Lower leg skin (tissue), 4 donors: ENCODE measurements at regions not wholly inside any gene's neighbourhood (a gene's known extent, or its start where the extent isn't known, plus 50 kb on each side); places are given as distances from the start of the nearest gene placed in this dataset.
"Not testable (repeated sequence)": the region's sequence is repeated elsewhere in the genome, so short reads cannot be mapped to it uniquely, and the experiment has no call there.

Experiments used
- DNase-seq, 2 donors: peaks; one replicate each; pipeline ENCODE4 v3.0.0-alpha.2; 2019; ENCODE audit warnings: low spot score in 2 of 2
- H3K4me3 ChIP-seq: fragments of 200-600 bp; sonication (generic); 2 replicates; pipeline ENCODE4 v1.5.1; 2017; ENCODE audit warnings: mild to moderate bottlenecking, low read depth; ENCODE audit not compliant: poor library complexity, severe bottlenecking
- POLR2A ChIP-seq, 2 donors: fragments of 450-650 bp; IDR thresholded peaks; one replicate each; pipeline ENCODE4 v1.6.1; 2016 to 2017; ENCODE audit warnings: antibody characterized with exemption in 2 of 2, mild to moderate bottlenecking in 1 of 2, moderate library complexity in 1 of 2
- WGBS, 2 donors: methylation state at CpG; one replicate each; pipeline ENCODE4 v1.1.5; 2018; 5-methylcytosine and 5-hydroxymethylcytosine counted together
- intact Hi-C: fragments of 100-400 bp; cut with DNase I; formaldehyde crosslinking; loops from one replicate; pipeline ENCODE4 v1.15.0; 2023; ENCODE audit warnings: low total_unique reads
- TF ChIP-seq, protein P1 (sequence below), 3 donors: fragments of 450-650 bp; IDR thresholded peaks; one replicate each; pipeline ENCODE4 v1.5.1; 2016; ENCODE audit warnings: antibody characterized with exemption in 3 of 3, mild to moderate bottlenecking in 3 of 3, moderate library complexity in 2 of 3

DNA sequence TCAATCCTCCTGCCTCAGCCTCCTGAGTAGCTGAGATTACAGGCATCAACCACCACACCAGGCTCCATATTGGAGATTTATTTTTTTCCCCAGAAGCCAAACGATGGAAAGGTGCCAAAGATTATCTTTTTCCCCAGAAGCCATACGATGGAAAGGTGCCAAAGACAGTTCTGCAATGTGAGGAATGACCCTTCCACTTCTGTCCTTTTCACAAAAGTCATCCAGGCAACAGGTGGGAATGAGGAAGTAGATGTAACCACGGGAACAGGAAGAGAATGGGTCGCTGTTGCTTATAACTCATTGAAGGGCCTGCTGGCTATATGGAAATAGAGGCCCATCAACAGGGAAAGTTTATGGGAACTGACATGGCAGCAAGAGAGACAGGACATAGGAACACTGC, 233.7 kb upstream of the MSX2 start:
- WGBS, 2 donors: 58 to 59% methylated on average over 4 of the region's 4 CpGs
- no peak overlapping the region for H3K4me3 ChIP-seq
- no peak for DNase-seq

DNA sequence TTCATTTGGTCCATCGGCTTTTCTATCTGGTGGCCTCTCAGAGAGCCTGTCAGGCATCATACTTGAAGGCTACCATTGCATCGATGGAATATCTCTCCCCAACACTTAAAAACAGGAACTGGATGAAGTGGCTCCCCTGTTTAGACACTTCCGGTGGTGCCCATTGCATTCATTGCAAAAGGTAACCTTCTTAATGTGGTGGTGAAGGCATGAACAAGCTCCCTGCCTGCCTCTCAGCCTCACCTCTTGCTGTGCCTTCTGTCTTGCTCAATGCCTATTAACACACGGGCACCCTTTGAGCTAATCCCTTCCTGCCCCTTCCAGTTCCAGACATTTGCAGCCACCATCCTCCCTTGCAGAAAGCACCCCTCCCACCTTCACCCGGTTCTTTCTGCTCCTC, 233.1 kb upstream of the MSX2 start:
- intact Hi-C loops: no loop called here
- H3K4me3 ChIP-seq: no peak overlapping the region
- DNase-seq: no peak
- 73% methylated on average over 5 of the region's 5 CpGs for WGBS, 2 donors
- TF ChIP-seq, protein P1, sequence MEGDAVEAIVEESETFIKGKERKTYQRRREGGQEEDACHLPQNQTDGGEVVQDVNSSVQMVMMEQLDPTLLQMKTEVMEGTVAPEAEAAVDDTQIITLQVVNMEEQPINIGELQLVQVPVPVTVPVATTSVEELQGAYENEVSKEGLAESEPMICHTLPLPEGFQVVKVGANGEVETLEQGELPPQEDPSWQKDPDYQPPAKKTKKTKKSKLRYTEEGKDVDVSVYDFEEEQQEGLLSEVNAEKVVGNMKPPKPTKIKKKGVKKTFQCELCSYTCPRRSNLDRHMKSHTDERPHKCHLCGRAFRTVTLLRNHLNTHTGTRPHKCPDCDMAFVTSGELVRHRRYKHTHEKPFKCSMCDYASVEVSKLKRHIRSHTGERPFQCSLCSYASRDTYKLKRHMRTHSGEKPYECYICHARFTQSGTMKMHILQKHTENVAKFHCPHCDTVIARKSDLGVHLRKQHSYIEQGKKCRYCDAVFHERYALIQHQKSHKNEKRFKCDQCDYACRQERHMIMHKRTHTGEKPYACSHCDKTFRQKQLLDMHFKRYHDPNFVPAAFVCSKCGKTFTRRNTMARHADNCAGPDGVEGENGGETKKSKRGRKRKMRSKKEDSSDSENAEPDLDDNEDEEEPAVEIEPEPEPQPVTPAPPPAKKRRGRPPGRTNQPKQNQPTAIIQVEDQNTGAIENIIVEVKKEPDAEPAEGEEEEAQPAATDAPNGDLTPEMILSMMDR (IDR thresholded peaks at IDR 0.05): no peak
- TF ChIP-seq POLR2A (IDR thresholded peaks at IDR 0.05): no peak

More for the DNA sequence above, 233.7 kb upstream of the MSX2 start:
- intact Hi-C loops: no loop called here
- no peak for TF ChIP-seq POLR2A (IDR thresholded peaks at IDR 0.05)
- TF ChIP-seq, protein P1 (IDR thresholded peaks at IDR 0.05): no peak

DNA sequence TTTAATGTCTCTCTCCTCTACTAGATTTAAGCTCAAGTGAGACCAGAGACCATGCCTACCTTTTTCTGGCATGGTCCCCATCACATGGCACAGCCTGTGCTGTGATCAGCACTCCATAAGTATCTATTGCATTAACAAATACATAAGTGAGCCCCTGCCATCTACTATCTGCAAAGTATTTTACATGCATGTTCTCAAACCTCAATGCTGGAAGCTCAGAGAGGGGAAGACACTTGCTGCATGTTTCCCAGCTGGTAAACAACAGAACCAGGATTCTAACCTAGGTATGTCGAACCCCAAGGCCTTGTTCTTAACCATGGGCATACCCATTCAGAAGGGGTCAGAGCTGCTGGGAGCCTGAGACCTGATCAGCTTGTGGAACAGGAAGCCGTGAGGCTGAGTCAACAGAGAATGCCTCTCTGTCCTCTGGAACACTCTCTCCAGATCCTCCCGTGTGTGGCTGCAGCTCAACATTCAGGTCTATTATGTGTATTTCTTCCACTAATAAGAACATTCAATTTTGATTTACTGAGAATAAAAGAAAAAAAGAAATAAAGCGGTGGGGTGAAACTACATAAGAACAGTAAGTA, 232.5 kb upstream of the MSX2 start:
- intact Hi-C loops: no loop called here
- WGBS, 2 donors: 70 to 80% methylated on average over 4 of the region's 4 CpGs
- no peak overlapping the region for H3K4me3 ChIP-seq
- DNase-seq: no peak
- TF ChIP-seq POLR2A (IDR thresholded peaks at IDR 0.05): no peak
- TF ChIP-seq, protein P1 (IDR thresholded peaks at IDR 0.05): no peak

DNA sequence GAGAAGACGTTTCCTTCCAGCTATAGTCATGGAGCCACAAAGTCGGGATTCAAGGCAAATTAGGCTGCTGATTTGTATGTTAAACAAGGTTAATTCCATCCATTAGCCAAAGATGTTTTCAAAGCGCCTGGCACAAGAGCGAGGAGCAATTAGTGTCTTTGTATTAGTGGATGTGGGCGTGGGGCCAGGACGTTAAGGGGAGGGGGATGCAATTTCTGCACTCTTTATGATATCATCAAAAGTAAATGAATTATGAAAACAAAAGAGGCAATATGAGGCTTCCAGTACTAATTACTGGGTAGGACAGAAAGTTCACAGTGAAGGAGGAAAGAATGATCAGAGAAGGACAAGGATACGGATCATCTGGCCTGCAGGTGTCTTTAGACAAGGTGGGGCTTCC, 230.9 kb upstream of the MSX2 start:
- WGBS, 2 donors: 52 to 64% methylated on average over 7 of the region's 7 CpGs
- DNase-seq: no peak
- intact Hi-C loops: no loop called here
- TF ChIP-seq, protein P1 (IDR thresholded peaks at IDR 0.05): no peak
- TF ChIP-seq POLR2A (IDR thresholded peaks at IDR 0.05): no peak
- no peak overlapping the region for H3K4me3 ChIP-seq

DNA sequence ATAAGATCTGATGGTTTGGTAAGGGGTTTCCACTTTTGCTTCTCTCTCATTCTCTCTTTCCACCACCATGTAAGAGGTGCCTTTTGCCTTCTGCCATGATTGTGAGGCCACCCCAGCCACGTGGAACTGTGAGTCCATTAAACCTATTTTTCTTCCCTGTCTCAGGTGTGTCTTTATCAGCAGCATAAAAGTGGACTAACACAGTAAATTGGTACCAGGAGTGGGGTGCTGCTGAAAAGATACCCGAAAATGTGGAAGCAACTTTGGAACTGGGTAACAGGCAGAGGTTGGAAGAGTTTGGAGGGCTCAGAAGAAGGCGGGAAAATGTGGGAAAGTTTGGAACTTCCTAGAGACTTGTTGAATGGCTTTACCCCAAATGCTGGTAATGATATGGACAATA, 226.4 kb upstream of the MSX2 start:
- WGBS, 2 donors: 84 to 85% methylated on average over 3 of the region's 3 CpGs
- H3K4me3 ChIP-seq, DNase-seq, intact Hi-C loops: not testable (repeated sequence)

DNA sequence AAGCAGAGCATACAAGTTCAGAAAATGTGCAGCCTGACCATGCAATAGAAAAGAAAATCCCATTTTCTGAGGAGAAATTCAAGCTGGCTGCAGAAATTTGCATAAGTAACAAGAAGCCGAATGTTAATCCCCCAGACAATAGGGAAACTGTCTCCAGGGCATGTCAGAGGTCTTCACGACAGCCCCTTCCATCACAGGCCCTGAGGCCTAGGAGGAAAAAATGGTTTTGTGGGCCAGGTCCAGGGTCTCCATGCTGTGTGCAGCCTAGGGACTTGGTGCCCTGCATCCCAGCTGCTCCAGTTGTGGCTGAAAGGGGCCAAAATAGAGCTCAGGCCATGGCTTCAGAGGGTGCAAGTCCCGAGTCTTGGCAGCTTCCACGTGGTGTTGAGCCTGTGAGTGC, 225.8 kb upstream of the MSX2 start:
- DNase-seq, H3K4me3 ChIP-seq, intact Hi-C loops: not testable (repeated sequence)
- WGBS, 2 donors: 85 to 87% methylated on average over 4 of the region's 4 CpGs

DNA sequence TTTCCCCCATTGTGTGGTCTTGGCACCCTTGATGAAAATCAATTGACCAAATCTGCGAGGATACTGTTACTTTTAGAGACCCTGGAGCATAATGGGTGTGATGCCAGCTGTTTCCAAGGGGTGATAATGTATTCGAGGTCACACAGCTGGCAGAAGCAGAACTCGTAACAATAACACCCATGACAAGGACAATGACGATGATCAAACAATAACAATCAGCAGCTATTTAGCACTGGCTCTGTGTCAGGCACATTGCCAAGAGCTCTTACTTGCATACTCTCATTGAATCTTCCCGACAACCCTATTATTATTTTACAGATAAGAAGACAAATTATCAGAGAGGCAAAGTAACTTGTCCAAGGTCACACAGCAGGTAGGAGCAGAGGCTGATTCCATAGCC, 223.7 kb upstream of the MSX2 start:
- no peak for TF ChIP-seq POLR2A (IDR thresholded peaks at IDR 0.05)
- WGBS, 2 donors: 70 to 71% methylated on average over 5 of the region's 5 CpGs
- no peak for DNase-seq
- no peak overlapping the region for H3K4me3 ChIP-seq
- intact Hi-C loops: no loop called here
